GM21619 (cell line): ENCODE measurements at regions not wholly inside any gene's neighbourhood (a gene's known extent, or its start where the extent isn't known, plus 50 kb on each side); places are given as distances from the start of the nearest gene placed in this dataset.

Experiments used
- ATAC-seq: cut with Tn5 transposase; IDR thresholded peaks from one replicate; pipeline ENCODE4 v1.9.1; 2021; ENCODE audit not compliant: unreplicated experiment

- ATAC-seq: no peak
Observed at GRCh38 chr12:59007620-59008019, 87.3 kb upstream of the LRIG3 start.

- ATAC-seq: no peak
Observed at GRCh38 chr12:59005193-59005955, 85.1 kb upstream of the LRIG3 start.

- no peak for ATAC-seq
Observed at GRCh38 chr12:59004456-59004855, 84.2 kb upstream of the LRIG3 start.

- ATAC-seq: no peak
Observed at GRCh38 chr12:58995666-58996363, 75.5 kb upstream of the LRIG3 start.

- ATAC-seq: no peak
Observed at GRCh38 chr12:58988643-58989344, 68.5 kb upstream of the LRIG3 start.

- no peak for ATAC-seq
Observed at GRCh38 chr12:58981961-58982360, 61.7 kb upstream of the LRIG3 start.

GRCh38 chr12:58980768-58981167 lies 60.5 kb upstream of the LRIG3 start:
- ATAC-seq: no peak

GRCh38 chr12:58978717-58979116 lies 58.4 kb upstream of the LRIG3 start:
- ATAC-seq: no peak

GRCh38 chr12:58977476-58977875 lies 57.2 kb upstream of the LRIG3 start:
- no peak for ATAC-seq

GRCh38 chr12:58976146-58976545 lies 55.8 kb upstream of the LRIG3 start:
- ATAC-seq: no peak
